GM12891 (cell line): ENCODE measurements at regions not wholly inside any gene's neighbourhood (a gene's known extent, or its start where the extent isn't known, plus 50 kb on each side); places are given as distances from the start of the nearest gene placed in this dataset.

ENCODE experiments used
- PAX5 ChIP-seq: IDR thresholded peaks from 2 replicates; pipeline ENCODE4 v1.6.1; 2011; ENCODE audit warnings: low read length, moderate library complexity, mild to moderate bottlenecking; ENCODE audit not compliant: insufficient read depth, severe bottlenecking
- POLR2A ChIP-seq: IDR thresholded peaks from 2 replicates; pipeline ENCODE4 v1.6.1; 2011; ENCODE audit warnings: low read depth, low read length, control low read depth
- POLR2AphosphoS5 ChIP-seq: IDR thresholded peaks from 2 replicates; pipeline ENCODE4 v1.6.1; 2011; ENCODE audit warnings: low read depth, low read length, control low read depth
- SPI1 ChIP-seq: IDR thresholded peaks from 2 replicates; pipeline ENCODE4 v1.6.1; 2011; ENCODE audit warnings: low read depth, low read length, control low read depth
- TAF1 ChIP-seq: IDR thresholded peaks from 2 replicates; pipeline ENCODE4 v1.6.1; 2011; ENCODE audit warnings: low read depth, low read length, control low read depth

GRCh38 chr11:92104349-92104748 lies 120.3 kb upstream of the FAT3 start:
- TF ChIP-seq POLR2A, result no peak
- no peak for TF ChIP-seq SPI1
- TF ChIP-seq POLR2AphosphoS5, result no peak
- TF ChIP-seq TAF1, result no peak
- TF ChIP-seq PAX5, result no peak
